ENCODE measurements at regions not wholly inside any gene's neighbourhood (a gene's known extent, or its start where the extent isn't known, plus 50 kb on each side); places are given as distances from the start of the nearest gene placed in this dataset.

DNA sequence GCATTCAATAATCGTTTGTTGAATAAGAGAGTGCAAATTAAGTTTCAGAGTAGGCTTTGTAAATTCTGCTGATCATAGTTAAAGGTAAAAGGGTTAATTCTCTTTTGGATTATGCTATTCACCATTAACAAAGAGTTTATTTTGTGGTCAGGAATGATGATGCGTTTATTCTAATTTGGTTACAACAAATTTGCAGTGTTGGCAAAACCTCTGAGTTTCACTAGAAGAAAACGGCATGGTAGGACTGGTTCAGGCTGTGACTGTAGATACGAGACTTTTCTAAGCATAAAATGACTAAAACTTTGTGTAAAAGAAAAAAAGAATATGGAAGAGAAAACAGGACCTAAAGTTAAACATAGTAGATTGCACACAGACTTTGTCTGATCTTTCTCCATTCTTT is 234.7 kb downstream of the TLR4 start:
- TF ChIP-seq, protein P1, sequence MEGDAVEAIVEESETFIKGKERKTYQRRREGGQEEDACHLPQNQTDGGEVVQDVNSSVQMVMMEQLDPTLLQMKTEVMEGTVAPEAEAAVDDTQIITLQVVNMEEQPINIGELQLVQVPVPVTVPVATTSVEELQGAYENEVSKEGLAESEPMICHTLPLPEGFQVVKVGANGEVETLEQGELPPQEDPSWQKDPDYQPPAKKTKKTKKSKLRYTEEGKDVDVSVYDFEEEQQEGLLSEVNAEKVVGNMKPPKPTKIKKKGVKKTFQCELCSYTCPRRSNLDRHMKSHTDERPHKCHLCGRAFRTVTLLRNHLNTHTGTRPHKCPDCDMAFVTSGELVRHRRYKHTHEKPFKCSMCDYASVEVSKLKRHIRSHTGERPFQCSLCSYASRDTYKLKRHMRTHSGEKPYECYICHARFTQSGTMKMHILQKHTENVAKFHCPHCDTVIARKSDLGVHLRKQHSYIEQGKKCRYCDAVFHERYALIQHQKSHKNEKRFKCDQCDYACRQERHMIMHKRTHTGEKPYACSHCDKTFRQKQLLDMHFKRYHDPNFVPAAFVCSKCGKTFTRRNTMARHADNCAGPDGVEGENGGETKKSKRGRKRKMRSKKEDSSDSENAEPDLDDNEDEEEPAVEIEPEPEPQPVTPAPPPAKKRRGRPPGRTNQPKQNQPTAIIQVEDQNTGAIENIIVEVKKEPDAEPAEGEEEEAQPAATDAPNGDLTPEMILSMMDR (IDR thresholded peaks at IDR 0.05; ENCODE audit: low read depth, low read length) = no peak
- TF ChIP-seq POLR2A (IDR thresholded peaks at IDR 0.05; ENCODE audit: extremely low read depth, insufficient read length) (no peak), MYC (IDR thresholded peaks at IDR 0.05; ENCODE audit: low read depth, low read length) (no peak)
- TF ChIP-seq, protein P2, sequence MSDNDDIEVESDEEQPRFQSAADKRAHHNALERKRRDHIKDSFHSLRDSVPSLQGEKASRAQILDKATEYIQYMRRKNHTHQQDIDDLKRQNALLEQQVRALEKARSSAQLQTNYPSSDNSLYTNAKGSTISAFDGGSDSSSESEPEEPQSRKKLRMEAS (IDR thresholded peaks at IDR 0.05; ENCODE audit: low read depth, low read length) = no peak
